ENCODE measurements at regions not wholly inside any gene's neighbourhood (a gene's known extent, or its start where the extent isn't known, plus 50 kb on each side); places are given as distances from the start of the nearest gene placed in this dataset.

GRCh38 chr12:60594035-60594711 is 998.3 kb downstream of the SLC16A7 start:
- TF ChIP-seq, protein P1, sequence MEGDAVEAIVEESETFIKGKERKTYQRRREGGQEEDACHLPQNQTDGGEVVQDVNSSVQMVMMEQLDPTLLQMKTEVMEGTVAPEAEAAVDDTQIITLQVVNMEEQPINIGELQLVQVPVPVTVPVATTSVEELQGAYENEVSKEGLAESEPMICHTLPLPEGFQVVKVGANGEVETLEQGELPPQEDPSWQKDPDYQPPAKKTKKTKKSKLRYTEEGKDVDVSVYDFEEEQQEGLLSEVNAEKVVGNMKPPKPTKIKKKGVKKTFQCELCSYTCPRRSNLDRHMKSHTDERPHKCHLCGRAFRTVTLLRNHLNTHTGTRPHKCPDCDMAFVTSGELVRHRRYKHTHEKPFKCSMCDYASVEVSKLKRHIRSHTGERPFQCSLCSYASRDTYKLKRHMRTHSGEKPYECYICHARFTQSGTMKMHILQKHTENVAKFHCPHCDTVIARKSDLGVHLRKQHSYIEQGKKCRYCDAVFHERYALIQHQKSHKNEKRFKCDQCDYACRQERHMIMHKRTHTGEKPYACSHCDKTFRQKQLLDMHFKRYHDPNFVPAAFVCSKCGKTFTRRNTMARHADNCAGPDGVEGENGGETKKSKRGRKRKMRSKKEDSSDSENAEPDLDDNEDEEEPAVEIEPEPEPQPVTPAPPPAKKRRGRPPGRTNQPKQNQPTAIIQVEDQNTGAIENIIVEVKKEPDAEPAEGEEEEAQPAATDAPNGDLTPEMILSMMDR (IDR thresholded peaks at IDR 0.05; ENCODE audit: poor library complexity), result no peak
- TF ChIP-seq EZH2 (IDR thresholded peaks at IDR 0.05; ENCODE audit: borderline replicate concordance), result no peak
- no peak for TF ChIP-seq EZH2phosphoT487 (IDR thresholded peaks at IDR 0.05; ENCODE audit: low read depth, severe bottlenecking, unreplicated experiment)

Measured in hepatocyte (in vitro differentiated cells).